HG03571 (cell line): ENCODE measurements at regions not wholly inside any gene's neighbourhood (a gene's known extent, or its start where the extent isn't known, plus 50 kb on each side); places are given as distances from the start of the nearest gene placed in this dataset.
"Not testable (repeated sequence)": the region's sequence is repeated elsewhere in the genome, so short reads cannot be mapped to it uniquely, and the experiment has no call there.

Experiments used
- ATAC-seq: cut with Tn5 transposase; IDR thresholded peaks from one replicate; pipeline ENCODE4 v1.9.1; 2021; ENCODE audit not compliant: unreplicated experiment

DNA sequence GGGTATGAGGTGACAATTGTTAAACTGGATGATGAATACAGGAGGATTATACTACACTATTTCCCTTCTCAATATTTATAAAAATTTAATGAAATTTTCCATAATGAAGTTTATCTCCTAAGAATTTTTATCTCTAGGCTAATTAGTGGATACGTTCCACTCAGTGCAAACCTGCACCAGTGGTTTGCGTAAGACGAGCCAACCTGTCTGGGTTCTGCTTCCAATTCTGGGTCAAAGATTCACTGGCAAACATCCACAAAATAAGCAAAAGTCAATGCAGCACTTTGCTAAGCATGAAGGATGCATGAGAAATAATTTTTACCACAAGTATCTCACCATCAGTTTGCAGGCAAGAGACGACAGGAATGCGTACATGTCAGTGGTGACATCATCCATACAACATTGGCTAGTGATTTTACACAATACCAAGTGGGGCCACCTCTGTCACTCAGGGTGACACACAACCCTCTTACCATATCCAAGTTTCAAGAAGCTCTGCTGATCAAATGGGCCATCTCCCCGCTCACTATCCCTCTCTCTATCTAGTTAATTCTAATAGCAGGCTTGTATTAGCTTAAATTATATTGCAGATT, 51.7 kb downstream of the FAM50B start:
- ATAC-seq = no peak

DNA sequence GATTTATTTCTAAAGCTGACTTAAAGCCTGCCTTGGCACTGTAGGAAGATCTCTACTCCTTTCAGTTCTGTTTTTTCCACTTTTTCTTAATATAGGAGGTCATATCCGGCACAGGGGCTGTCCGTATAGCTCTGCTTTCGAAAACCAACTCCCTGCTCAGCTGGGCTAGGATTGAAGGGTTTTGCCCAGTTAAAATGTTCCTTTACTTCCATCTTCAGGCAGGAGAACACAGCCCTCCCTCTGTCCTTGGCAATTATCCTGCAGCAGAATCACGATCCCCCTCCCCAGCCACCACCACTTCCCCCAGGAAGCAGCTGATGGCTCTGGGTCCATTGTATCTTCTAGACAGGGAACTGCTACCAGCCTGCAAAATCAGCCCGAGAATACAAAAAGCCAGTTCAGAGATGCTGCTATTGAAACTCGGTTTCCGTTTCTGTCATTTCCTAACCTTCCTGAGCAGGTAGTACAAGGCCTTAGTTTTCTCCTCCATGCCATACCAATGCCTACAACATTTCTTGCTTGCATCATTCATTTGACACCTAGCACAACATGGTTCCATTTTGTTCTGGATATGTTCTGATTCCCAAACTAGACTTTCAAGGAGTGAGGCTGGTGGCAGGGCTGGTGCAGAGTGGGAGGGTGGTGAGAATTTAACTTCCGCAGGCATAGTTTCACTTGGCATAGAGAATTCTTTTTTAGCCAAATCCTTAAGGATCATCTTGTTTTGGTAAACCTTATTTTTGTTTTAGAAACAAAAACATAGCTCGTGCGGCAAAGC, 53.9 kb downstream of the FAM50B start:
- ATAC-seq = no peak

DNA sequence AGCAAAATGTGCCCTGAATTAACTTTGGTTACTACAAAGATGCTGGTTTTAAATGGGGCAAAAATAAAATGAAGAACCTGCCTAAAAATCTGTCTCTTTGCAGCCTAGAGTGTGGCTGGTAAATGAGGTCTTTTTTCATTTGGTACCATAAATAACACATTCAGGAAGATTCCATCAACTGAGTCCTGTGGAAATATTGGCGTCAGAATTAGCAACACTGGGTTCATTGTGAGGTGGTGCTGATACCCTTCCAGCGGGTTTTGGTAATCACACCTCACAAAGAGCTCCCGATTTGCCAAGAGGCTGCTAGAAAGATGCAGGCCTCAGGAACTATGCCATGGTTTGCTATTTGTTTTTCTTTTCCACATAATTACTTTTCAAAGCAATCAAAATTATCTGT, 55.3 kb downstream of the FAM50B start:
- no peak for ATAC-seq

DNA sequence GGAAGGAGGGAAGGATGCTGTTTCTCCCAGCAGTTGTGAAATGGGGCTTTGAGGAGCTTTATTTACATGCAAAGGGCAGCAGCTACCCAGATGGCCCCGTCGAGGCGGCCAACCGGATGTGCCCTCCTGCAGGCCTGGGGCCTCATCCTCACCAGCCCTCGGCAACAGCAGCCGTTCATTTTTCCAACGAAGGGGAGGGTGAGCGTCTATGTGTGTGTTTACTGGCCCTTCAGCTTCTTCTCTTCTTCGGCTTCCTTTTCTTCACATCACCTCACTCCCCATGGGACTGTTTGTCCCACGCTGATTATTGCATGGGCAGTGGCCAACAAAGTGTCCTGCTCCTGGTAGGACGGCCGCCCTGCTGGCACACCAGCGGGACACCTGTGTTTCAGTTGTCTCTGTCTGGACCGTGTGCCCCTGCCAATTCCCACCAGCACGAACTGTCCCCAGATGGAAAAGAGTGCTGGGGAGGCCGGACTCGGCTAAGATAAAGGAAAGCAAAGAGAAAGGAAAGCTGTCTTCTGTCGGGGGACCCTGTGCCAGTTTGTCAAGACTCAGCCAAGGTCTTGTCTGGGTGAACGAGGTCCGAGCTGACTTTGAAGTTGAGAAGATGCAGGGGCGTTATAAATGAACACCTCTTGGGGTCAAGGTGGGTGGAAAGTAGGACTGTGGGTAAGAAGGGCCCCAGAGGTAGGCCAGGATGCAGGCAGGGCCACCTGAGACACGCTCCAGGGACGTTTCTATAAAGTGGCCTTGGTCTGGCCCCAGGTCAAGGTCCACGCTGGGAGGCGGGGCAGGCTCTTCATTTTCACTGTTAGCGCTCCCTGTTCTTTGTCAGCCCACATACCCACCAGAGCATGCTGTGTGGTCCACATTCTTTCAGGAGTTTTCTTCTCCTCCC, 57.0 kb downstream of the FAM50B start:
- no peak for ATAC-seq

DNA sequence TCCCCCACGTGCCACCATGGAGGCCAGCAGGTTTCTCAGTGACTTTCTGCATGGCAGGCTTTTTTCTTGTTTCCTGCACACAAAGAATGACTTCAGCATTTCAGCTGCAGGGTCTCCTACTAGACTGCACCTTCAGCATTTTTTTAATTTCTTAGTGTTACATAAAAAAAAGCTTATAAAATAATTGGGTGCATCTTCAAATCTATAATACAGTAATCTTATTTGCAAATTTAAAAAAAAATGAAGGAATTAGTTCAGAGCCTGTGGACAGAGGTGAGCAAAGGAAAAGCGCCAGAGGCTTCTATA, 57.6 kb downstream of the FAM50B start:
- ATAC-seq = no peak

DNA sequence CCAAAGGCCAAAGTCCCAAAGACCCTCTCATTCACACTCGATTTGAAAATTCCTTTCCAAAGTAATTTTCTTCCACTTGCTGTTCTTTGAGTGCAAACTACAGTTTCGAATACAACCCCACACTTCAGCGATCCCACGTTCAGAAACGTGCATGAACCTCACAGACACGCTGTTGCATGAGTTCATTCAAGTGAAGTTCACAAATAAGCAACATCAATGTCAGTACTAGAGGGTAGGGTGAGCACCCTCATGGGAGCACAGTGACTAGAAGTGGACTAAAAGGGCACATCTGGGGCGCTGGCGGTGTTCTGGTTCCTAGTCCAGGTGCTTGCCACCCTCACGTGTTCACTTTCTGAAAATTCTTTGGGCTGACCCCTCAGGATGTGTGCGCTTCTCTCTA, 59.0 kb downstream of the FAM50B start:
- no peak for ATAC-seq

DNA sequence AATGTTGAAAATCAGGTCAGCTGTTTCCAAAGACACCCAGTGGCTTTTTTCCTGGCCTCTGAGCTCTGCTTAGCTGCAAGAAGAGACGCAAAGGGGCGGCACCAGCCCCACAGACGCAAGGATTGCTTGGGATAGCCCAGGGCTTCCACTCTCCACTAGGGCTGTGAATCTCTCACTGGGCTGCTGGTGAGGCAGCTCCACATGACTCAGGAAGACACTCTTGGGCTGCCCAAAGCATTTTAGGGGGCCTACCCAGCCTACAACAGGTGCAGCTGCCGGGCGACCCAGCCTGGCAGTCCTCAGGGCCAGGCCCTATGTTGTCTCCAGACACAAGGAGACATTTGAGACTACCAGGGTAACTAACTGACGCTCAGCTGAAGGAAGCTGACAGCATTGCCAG, 59.8 kb downstream of the FAM50B start:
- ATAC-seq = no peak

DNA sequence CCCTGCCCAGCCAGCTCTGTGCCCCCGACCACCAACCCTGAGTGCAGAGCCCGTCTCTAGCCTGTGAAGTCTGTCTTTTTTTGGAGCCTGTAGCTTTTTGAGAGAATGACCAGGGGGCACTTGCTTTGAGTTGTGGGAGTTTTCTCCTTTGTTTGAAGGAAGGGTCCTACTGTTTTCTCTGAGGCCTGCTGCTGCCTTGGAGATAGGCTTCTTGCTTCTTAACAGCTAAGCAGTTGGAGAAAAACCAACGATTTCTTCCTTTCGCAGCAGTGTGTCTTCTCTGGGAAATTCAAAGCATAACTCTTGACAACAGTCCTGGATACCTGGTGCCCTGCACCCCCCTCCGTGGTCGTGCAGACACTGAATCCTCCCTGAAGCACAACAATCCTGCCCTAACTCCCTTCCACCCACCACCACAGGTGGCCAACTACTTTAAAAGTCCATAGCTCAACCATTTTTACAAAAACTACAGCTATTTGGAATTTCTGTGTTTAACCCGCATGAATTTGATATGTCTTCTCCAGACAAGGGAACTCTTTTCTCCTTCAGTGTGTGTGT, 61.0 kb downstream of the FAM50B start:
- ATAC-seq = no peak

DNA sequence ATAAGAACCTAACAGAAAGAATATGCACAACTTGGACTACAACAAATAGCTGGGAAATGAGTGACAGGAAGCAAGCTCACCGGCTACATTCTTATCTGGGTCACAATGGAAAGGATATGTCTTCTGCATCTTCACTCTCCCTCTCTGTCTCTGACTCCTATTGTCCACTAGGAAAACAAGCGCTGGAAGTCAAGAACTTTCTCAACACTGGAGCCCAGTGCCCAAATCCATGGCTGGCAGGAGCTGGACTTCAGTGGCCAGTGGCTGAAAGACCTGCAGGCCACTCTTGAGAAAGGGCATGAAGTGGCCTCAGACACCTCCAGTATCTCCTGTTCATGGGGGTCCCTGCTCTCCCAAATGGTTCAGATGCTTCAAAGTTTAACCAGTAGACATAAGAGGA, 62.0 kb downstream of the FAM50B start:
- no peak for ATAC-seq

DNA sequence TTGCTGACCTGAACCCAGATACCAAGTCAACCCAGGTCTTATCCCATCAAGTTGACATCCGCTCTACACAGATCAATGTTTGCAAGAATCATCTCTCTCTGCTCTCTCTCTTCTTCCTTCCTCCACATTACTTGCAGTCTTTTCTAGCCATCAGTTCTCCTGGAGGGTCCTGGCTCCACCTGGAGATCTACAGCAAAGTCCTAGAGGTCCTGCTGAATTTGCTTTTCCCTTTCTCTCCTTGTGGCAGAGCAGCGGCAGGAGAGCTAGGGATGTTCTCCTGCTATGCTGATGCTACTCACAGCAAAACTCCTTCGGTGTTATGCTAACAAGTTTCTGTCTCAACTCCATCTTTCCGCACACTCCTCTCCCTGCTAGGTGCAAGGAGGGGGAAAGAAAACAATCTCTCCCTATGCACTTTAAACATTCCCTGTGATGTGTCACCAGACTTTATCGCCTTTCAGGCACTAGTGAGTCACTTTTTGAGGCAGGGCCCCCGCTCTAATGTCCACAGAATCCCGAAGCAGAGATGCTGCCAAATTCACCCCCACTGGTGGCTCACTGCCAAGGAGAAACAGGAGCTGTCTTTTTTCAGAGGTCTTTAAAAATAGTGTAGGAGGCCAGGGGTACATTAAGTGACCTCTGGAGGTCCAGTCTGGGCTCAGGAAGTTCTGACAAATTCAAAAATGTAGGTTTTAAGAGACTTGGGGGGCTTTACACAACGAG, 62.6 kb downstream of the FAM50B start:
- ATAC-seq = no peak

DNA sequence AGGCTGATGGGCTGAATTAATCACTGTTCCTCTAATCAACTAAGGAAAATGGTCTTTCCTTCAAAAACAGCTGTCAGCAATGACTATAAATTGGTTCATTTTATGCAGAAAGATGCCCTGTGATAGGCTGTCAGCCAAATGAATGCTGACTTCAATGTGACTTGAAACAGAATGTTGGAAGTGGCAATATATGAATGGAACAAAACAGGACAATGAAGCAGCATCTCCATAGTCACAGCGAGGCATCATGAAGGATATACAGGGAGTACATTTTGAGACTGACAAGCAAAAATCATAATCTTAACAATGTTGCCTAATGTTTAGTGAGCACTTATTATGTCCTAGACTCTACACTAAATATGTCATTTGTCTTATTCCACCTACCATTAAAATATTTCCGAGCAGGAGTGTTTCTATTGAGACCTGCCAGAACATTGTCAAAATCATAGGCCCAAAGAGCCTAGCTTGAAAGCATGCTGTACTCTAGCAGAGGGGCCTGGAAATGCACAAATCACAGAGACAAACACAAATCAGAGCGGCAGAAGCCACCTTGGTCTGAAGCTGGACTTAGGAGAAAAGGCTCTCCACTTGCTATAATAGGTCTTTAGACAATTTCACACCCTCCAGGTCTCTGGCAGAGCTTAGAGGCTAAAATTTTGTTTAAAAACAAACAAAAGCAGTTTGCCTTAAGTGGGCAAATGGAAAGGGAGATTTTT, 63.3 kb downstream of the FAM50B start:
- no peak for ATAC-seq

DNA sequence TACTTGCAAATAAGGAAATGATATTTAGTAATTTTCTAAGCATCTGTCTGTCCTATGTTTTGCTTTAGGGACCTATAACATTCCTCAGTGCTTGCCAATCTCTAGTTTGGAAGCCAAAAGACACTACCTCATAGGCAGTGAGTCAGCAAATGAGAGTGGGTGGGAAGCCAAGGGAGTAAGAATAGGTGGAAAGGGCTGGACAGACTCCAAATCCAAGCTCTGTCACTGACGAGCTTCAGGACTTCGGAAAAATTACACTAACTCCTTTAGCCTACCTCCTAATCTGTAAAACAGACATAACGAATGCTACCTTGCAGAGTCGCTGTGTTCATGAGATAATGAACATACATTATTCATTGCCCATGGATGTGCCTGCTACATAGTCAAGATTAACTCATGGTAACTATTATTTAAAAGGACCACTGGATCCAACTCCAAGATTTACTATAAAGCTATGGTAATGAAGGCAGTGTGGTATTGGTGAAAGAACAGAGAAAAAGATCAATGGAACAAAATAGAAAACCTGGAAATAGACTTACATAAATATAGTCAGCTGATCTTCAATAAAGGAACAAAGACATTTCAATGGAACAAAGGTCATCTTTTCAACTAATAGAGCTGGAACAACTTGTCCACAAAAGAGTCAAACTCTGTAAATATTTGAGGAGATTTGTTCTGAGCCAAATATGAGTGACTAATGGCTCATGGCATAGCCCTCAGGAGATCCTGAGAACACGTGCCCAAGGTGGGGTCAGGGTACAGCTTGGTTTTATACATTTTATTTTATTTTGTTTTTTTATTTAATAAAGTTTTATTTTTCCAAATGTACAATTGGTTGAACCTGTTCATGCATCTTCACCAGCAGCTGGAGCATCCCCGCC, 64.1 kb downstream of the FAM50B start:
- ATAC-seq = no peak

DNA sequence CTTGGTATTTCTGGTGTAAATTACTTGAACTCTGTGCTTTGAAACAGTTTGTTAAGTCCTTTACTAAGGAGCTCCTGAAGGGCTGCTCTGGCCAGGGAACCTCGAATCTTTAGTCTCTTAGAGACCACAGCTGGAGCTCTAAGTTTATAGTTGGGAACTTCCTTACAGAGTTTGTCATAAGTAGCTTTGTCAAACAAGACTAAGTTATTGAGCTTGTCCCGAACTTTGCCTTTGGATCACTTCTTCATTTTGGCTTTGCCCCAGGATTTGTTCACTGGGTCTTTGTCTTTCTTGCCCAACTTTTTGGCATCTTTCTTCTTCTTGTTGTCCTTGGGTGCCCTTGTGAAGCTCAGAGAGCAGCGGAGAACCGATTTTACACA, 64.8 kb downstream of the FAM50B start:
- ATAC-seq = no peak

DNA sequence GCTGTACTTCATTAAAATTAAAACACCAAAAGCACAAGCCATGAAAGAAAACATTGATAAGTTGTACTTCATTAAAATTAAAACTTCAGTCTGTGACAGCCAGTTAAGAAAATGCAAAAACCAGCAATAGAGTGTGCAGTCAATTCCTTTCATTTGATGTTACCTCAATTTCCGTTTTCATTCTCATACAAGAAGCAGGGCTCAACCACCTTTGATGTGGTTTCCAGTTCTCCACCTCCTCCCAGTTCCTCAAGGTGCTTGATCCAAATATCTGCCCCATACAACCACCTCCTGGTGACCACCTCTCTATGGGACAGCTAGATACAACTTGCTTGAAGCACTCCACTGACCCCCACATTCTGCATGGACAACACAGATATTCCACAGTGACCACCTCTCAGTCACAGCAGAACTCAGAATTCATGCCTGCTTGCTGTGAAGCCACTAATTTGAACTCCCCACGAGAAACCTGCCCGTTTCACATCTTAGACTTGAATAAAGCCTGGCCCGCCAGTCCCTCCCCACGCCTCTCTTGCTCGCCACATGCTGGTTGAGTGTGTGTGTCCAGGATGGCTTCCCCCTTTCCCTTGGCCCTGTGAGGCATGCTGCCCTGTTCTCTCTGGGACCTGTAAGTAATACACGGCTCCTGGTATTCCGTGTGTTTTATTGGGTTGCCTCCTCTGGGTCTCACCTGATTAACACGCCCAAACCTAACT, 66.1 kb downstream of the FAM50B start:
- no peak for ATAC-seq

DNA sequence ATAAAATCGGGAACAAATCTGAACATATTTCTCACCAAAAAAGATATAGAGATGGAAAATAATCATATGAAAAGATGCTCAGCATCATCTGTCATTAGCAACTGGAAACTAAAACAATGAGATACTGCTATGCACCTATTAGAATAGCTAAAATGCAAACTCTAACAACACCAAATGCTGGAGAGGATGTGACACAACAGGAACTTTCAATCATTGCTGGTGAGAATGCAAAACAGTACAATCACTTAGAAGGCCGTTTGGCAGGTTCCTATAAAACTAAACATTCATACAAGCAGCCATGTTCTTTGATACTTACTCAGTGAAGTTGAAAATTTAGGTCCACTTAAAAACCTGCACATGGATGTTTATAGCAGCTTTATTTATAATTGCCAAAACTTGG, 67.0 kb downstream of the FAM50B start:
- ATAC-seq = no peak

DNA sequence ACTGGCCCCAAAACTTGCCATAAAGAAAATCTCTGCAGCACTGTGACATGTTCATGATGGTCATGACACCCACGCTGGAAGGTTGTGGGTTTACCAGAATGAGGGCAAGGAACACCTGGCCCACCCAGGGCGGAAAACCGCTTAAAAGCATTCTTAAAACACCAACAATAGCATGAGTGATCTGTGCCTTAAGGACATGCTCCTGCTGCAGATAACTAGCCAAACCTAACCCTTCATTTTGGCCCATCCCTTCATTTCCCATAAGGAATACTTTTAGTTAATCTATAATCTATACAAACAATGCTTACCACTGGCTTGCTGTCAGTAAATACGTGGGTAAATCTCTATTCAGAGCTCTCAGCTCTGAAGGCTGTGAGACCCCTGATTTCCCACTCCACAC, 67.6 kb downstream of the FAM50B start:
- ATAC-seq = not testable (repeated sequence)

DNA sequence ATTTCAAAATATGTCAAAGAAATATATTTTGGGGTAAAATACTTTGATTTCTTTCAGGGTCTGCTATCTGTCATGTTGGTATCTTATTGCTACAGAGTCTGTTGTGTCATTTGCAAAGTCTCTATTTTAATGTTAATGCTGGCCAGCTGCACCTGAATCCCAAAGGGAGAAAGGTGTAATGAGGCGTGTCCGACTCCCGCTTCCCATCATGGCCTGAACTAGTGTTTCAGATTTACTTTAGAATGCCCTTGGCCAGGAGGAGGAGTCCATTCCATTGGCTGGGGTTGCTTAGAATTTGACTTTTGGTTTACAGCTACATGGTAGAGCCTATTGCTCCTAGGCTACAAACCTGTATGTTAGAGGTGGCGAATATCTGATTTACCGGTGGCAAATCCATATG, 69.3 kb downstream of the FAM50B start:
- ATAC-seq = no peak

DNA sequence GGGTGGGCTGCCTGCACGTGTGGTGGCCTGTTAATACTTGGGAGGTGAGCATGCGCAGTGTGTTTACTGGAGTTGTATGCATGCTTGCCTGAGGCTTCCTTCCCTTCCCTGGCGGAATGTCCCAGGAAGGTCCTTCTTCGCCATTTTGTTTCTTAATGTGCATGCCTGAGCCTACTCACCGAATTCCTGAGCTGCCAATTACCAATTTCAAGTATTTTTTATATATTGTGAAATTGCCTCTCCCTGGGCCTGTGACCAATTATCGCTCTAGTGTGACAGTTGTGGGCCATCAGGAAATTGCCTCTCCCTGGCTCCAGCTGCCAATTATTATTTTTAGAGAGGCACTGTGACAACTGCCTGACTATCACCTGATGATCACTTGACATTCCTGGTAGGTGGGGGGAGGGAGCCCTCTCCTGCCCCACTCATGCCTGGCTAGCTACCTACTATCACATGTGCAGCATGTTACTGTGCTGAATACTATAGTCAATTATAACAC, 70.0 kb downstream of the FAM50B start:
- no peak for ATAC-seq

DNA sequence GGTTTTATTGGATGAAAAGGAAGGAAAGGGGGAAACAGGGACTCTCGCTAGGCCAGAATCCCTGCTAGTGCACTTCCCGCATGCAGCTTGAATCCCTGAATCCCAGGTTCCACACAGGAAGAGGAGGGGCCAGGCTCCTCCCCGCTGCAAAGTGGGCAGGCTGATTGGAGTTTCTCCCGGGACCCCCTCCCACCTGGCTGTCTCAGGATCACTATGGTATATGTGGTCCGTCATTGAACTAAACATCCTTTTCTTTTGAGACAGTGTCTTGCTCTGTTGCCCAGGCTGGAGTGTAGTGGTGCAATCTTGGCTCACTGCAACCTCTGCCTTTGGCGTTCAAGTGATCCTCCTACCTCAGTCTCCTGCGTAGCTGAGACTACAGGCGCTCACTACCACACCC, 70.7 kb downstream of the FAM50B start:
- ATAC-seq = no peak
